ENCODE measurements at regions not wholly inside any gene's neighbourhood (a gene's known extent, or its start where the extent isn't known, plus 50 kb on each side); places are given as distances from the start of the nearest gene placed in this dataset.

- TF ChIP-seq REST (IDR thresholded peaks at IDR 0.05; ENCODE audit: insufficient read depth in 1 of 2, low read depth in 2 of 2, low read length in 2 of 2) (no peak), FOXP2 (optimal IDR thresholded peaks at IDR 0.05; ENCODE audit: borderline replicate concordance, extremely low read depth, extremely low read length, insufficient read depth) (no peak)
Observed at GRCh38 chr7:46576950-46577349, 655.9 kb upstream of the IGFBP3 start.
